ENCODE measurements at regions not wholly inside any gene's neighbourhood (a gene's known extent, or its start where the extent isn't known, plus 50 kb on each side); places are given as distances from the start of the nearest gene placed in this dataset.

- no peak for TF ChIP-seq ZNF70 (CRISPR knock-in tag; IDR thresholded peaks at IDR 0.05)
- TF ChIP-seq BACH2 (CRISPR knock-in tag; IDR thresholded peaks at IDR 0.05; ENCODE audit: borderline replicate concordance), result no peak
- TF ChIP-seq ZC3H10 (CRISPR knock-in tag; IDR thresholded peaks at IDR 0.05), result no peak
- no peak for TF ChIP-seq PPARA (CRISPR knock-in tag; IDR thresholded peaks at IDR 0.05; ENCODE audit: borderline replicate concordance)
- TF ChIP-seq CSRNP3 (CRISPR knock-in tag; IDR thresholded peaks at IDR 0.05), result no peak
- TF ChIP-seq ZFP3 (CRISPR knock-in tag; IDR thresholded peaks at IDR 0.05), result no peak
- TF ChIP-seq CREB5 (CRISPR knock-in tag; IDR thresholded peaks at IDR 0.05; ENCODE audit: low read depth), result no peak
- TF ChIP-seq RARB (CRISPR knock-in tag; IDR thresholded peaks at IDR 0.05), result no peak
- TF ChIP-seq GLIS3 (CRISPR knock-in tag; IDR thresholded peaks at IDR 0.05), result no peak
- TF ChIP-seq POU6F1 (CRISPR knock-in tag; IDR thresholded peaks at IDR 0.05; ENCODE audit: borderline replicate concordance, low read depth), result no peak
Measured at GRCh38 chr1:30335389-30335996, 387.9 kb downstream of the MATN1 start.
